ENCODE measurements at regions not wholly inside any gene's neighbourhood (a gene's known extent, or its start where the extent isn't known, plus 50 kb on each side); places are given as distances from the start of the nearest gene placed in this dataset.

DNA sequence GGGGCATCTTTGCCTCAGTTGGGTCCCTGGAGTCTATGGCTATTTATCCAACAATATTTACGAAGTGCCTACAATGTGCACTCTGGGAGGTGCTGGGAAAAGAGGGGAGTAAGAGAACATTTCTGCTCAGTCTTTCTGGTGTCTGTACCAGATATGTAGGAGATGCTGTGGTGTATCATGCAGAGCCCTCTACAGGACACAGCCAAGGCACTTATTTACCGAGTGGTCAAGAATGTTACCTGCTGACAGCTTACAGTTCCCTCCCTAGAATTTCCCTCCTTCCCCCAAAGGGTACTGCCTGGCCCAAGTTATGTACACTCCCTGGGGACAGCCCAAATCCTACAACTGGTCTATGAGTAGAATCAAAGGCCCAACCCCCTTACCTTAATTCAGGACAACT is 177.7 kb downstream of the C1orf94 start:
- TF ChIP-seq, protein P1, sequence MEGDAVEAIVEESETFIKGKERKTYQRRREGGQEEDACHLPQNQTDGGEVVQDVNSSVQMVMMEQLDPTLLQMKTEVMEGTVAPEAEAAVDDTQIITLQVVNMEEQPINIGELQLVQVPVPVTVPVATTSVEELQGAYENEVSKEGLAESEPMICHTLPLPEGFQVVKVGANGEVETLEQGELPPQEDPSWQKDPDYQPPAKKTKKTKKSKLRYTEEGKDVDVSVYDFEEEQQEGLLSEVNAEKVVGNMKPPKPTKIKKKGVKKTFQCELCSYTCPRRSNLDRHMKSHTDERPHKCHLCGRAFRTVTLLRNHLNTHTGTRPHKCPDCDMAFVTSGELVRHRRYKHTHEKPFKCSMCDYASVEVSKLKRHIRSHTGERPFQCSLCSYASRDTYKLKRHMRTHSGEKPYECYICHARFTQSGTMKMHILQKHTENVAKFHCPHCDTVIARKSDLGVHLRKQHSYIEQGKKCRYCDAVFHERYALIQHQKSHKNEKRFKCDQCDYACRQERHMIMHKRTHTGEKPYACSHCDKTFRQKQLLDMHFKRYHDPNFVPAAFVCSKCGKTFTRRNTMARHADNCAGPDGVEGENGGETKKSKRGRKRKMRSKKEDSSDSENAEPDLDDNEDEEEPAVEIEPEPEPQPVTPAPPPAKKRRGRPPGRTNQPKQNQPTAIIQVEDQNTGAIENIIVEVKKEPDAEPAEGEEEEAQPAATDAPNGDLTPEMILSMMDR (IDR thresholded peaks at IDR 0.05) = no peak
- no peak for TF ChIP-seq POLR2A (IDR thresholded peaks at IDR 0.05)
- TF ChIP-seq POLR2AphosphoS5 (IDR thresholded peaks at IDR 0.05) = no peak
